ENCODE measurements at regions not wholly inside any gene's neighbourhood (a gene's known extent, or its start where the extent isn't known, plus 50 kb on each side); places are given as distances from the start of the nearest gene placed in this dataset.

GRCh38 chr14:54048311-54048710 lies 91.7 kb upstream of the BMP4 start:
- Histone ChIP-seq H3K27ac (replicated peaks in 1 of 4) (no peak overlapping the region), H3K9me3 (no peaks in the 10 kb centered on the region), H3K4me1 (no peaks in the 10 kb centered on the region), H3K4me3 (no peak overlapping the region), H3K36me3 (no peaks in the 10 kb centered on the region), H3K27me3 (no peaks in the 10 kb centered on the region)
- intact Hi-C loops (cut with DNase I): no loop called here
- no peak for TF ChIP-seq POLR2A (IDR thresholded peaks at IDR 0.05; ENCODE audit: low read depth)
- no peak for TF ChIP-seq EP300 (IDR thresholded peaks at IDR 0.05)
- no peak for TF ChIP-seq CTCF (IDR thresholded peaks at IDR 0.05)
- TF ChIP-seq POLR2AphosphoS5 (IDR thresholded peaks at IDR 0.05): no peak
- DNase-seq (ENCODE audit: extremely low spot score): no peak
- WGBS: 86% methylated on average over 9 of the region's 9 CpGs

GRCh38 chr14:54048736-54049135 lies 92.1 kb upstream of the BMP4 start:
- DNase-seq (ENCODE audit: extremely low spot score): no peak
- no peaks in the 10 kb centered on the region for H3K4me1 ChIP-seq
- TF ChIP-seq EP300 (IDR thresholded peaks at IDR 0.05) (no peak), POLR2AphosphoS5 (IDR thresholded peaks at IDR 0.05) (no peak), POLR2A (IDR thresholded peaks at IDR 0.05; ENCODE audit: low read depth) (no peak), CTCF (IDR thresholded peaks at IDR 0.05) (no peak)
- H3K27me3 ChIP-seq: no peaks in the 10 kb centered on the region
- H3K36me3 ChIP-seq: no peaks in the 10 kb centered on the region
- WGBS: 66% methylated on average over 5 of the region's 5 CpGs
- H3K27ac ChIP-seq (replicated peaks in 1 of 4): no peak overlapping the region
- no peaks in the 10 kb centered on the region for H3K9me3 ChIP-seq
- intact Hi-C loops (cut with DNase I): no loop called here
- H3K4me3 ChIP-seq: no peak overlapping the region

DNA sequence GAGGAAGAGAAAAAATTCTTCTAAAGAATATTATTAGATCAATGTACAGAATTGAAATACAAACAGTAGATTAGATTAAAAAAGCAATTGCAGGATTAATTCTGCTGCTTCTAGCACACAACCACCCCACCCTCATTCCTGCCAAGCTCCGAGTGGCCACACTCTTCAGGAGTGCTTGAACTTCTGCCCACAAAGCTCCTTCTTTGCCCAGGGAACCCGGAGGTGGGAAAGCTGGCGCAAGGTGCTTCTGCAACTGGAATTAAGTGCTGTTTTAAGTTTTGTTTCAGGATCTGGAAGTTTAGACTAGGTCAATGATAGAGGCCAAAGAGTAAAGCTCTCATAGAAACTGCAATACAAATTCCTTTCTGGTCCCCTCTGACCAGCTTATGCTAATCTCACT lies 94.1 kb upstream of the BMP4 start:
- TF ChIP-seq EP300 (IDR thresholded peaks at IDR 0.05) (no peak), POLR2AphosphoS5 (IDR thresholded peaks at IDR 0.05) (no peak), CTCF (IDR thresholded peaks at IDR 0.05) (no peak), POLR2A (IDR thresholded peaks at IDR 0.05; ENCODE audit: low read depth) (no peak)
- Histone ChIP-seq H3K4me3 (no peak overlapping the region), H3K27me3 (no peaks in the 10 kb centered on the region), H3K4me1 (no peaks in the 10 kb centered on the region), H3K9me3 (no peaks in the 10 kb centered on the region), H3K36me3 (no peaks in the 10 kb centered on the region), H3K27ac (replicated peaks in 1 of 4) (no peak overlapping the region)
- DNase-seq (ENCODE audit: extremely low spot score): peak; percentile 82
- intact Hi-C loops (cut with DNase I): no loop called here
- 92% methylated on average over 3 of the region's 3 CpGs for WGBS

- no peak for TF ChIP-seq EP300 (IDR thresholded peaks at IDR 0.05)
- no peak for TF ChIP-seq POLR2AphosphoS5 (IDR thresholded peaks at IDR 0.05)
- TF ChIP-seq CTCF (IDR thresholded peaks at IDR 0.05): no peak
- TF ChIP-seq POLR2A (IDR thresholded peaks at IDR 0.05; ENCODE audit: low read depth): no peak
- Histone ChIP-seq H3K4me3 (no peak overlapping the region), H3K27me3 (no peaks in the 10 kb centered on the region), H3K4me1 (no peaks in the 10 kb centered on the region), H3K36me3 (no peaks in the 10 kb centered on the region), H3K27ac (replicated peaks in 1 of 4) (no peak overlapping the region), H3K9me3 (no peaks in the 10 kb centered on the region)
- 74% methylated on average over 2 of the region's 2 CpGs for WGBS
- no peak for DNase-seq (ENCODE audit: extremely low spot score)
- intact Hi-C loops (cut with DNase I): no loop called here
Measured at GRCh38 chr14:54052696-54053385, 96.2 kb upstream of the BMP4 start.

DNA sequence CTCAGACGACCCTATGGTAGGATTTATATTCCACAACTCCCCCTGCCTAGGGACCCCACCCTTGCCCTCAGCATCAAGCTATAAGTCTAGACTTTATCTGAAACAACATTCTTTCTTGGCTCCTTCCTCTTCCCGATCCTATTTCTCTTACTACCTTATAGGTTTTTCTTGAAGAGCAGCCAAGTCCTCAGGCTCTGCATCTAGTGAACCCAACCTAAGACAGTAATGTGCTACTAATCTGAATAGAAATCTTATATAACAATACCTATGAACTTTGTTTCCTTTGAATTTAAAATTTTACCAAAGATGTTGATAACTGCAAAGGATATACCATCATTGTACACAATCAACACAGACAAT lies 96.7 kb upstream of the BMP4 start:
- WGBS: 62% methylated on average over 2 of the region's 2 CpGs
- Histone ChIP-seq H3K27ac (replicated peaks in 1 of 4) (no peak overlapping the region), H3K9me3 (no peaks in the 10 kb centered on the region), H3K4me1 (no peaks in the 10 kb centered on the region), H3K27me3 (no peaks in the 10 kb centered on the region), H3K4me3 (no peak overlapping the region), H3K36me3 (no peaks in the 10 kb centered on the region)
- intact Hi-C loops (cut with DNase I): no loop called here
- TF ChIP-seq POLR2A (IDR thresholded peaks at IDR 0.05; ENCODE audit: low read depth) (no peak), EP300 (IDR thresholded peaks at IDR 0.05) (no peak)
- peak; percentile 34 for DNase-seq (ENCODE audit: extremely low spot score)

Data from esophagus muscularis mucosa (tissue), 4 donors.